ENCODE measurements at regions not wholly inside any gene's neighbourhood (a gene's known extent, or its start where the extent isn't known, plus 50 kb on each side); places are given as distances from the start of the nearest gene placed in this dataset.

DNA sequence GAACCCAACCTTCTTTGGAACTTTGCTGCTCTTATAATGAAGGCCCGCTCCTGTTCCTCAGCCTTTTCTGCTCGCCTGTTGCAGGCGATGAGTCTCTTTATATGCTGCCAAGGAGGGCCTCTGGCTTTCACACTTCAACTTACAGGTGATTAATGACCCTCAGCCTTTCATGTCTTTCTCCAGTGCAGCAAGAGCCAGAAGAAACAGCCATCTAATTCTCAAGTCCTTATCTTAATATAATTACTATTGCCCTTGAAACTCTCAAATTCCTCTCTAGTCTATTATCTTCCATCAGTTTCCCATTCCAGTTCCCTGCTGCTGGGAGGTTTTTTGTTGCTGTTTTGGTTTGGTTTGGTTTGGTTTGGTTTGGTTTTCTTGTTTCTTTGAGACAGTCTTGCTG, 121.8 kb upstream of the MED13 start:
- POLR2A ChIA-PET (ENCODE audit: low non-redundant PET): no interaction called here
- Histone ChIP-seq H3K27me3 (replicated peaks; ENCODE audit: insufficient read depth, low read depth, low read length, poor library complexity) (no peaks in the 10 kb centered on the region), H3K27ac (ENCODE audit: low read depth, low read length, poor library complexity, severe bottlenecking) (no peak overlapping the region), H3K4me3 (ENCODE audit: low read depth, low read length, poor library complexity, severe bottlenecking) (no peak overlapping the region), H3K36me3 (ENCODE audit: insufficient read depth, low read length, poor library complexity, severe bottlenecking) (no peaks in the 10 kb centered on the region), H3K9me3 (ENCODE audit: low read depth, low read length, poor library complexity, severe bottlenecking) (no peaks in the 10 kb centered on the region), H3K4me1 (ENCODE audit: insufficient read depth, low read length, poor library complexity, severe bottlenecking) (no peaks in the 10 kb centered on the region)
- DNase-seq (ENCODE audit: low spot score): no peak
- no peak for TF ChIP-seq EZH2 (IDR thresholded peaks at IDR 0.05; ENCODE audit: borderline replicate concordance, low read depth, low read length, poor library complexity, severe bottlenecking)
- TF ChIP-seq, protein P1, sequence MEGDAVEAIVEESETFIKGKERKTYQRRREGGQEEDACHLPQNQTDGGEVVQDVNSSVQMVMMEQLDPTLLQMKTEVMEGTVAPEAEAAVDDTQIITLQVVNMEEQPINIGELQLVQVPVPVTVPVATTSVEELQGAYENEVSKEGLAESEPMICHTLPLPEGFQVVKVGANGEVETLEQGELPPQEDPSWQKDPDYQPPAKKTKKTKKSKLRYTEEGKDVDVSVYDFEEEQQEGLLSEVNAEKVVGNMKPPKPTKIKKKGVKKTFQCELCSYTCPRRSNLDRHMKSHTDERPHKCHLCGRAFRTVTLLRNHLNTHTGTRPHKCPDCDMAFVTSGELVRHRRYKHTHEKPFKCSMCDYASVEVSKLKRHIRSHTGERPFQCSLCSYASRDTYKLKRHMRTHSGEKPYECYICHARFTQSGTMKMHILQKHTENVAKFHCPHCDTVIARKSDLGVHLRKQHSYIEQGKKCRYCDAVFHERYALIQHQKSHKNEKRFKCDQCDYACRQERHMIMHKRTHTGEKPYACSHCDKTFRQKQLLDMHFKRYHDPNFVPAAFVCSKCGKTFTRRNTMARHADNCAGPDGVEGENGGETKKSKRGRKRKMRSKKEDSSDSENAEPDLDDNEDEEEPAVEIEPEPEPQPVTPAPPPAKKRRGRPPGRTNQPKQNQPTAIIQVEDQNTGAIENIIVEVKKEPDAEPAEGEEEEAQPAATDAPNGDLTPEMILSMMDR (conservative IDR thresholded peaks at IDR 0.05; ENCODE audit: low read depth, low read length): no peak
- intact Hi-C loops (cut with micrococcal nuclease; ENCODE audit: unreplicated experiment): no loop called here
- BruUV-seq (replicated peaks): no TSS peak
- CTCF ChIA-PET: no interaction called here

DNA sequence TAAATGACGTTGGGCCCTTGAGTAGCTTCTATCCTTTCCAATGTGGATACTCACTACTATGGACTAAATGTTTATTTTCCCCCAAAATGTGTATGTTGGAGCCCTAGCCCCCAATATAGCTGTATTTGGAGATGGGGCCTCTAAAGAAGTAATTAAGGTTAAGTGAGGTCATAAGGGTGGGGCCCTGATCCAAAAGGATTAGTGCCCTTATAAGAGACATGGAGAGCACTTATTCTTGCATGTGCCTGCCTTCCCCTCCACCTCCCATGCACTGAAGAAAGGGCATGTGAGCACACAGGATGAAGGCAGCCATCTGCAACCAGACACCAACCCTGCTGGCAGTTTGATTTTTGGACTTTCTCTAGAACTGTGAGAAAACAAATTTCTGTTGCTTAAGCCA, 115.7 kb upstream of the MED13 start:
- no peaks in the 10 kb centered on the region for H3K36me3 ChIP-seq (ENCODE audit: insufficient read depth, low read length, poor library complexity, severe bottlenecking)
- intact Hi-C loops (cut with micrococcal nuclease; ENCODE audit: unreplicated experiment): no loop called here
- no peak for TF ChIP-seq EZH2 (IDR thresholded peaks at IDR 0.05; ENCODE audit: borderline replicate concordance, low read depth, low read length, poor library complexity, severe bottlenecking)
- TF ChIP-seq, protein P1 (conservative IDR thresholded peaks at IDR 0.05; ENCODE audit: low read depth, low read length): no peak
- H3K4me1 ChIP-seq (ENCODE audit: insufficient read depth, low read length, poor library complexity, severe bottlenecking): peaks cover 10% of the 10 kb centered on the region
- POLR2A ChIA-PET (ENCODE audit: low non-redundant PET): interaction anchor here (0.6 kb wide), 2 partner anchors 8 to 163 kb away, joined by 6 to 10 read pairs; no protein-coding TSS in a partner anchor
- H3K4me3 ChIP-seq (ENCODE audit: low read depth, low read length, poor library complexity, severe bottlenecking): no peak overlapping the region
- CTCF ChIA-PET: interaction anchor here (0.6 kb wide), 1 partner anchor 84 kb away, joined by 6 read pairs; no protein-coding TSS in a partner anchor
- H3K27ac ChIP-seq (ENCODE audit: low read depth, low read length, poor library complexity, severe bottlenecking): no peak overlapping the region
- DNase-seq (ENCODE audit: low spot score): no peak
- H3K9me3 ChIP-seq (ENCODE audit: low read depth, low read length, poor library complexity, severe bottlenecking): no peaks in the 10 kb centered on the region
- no TSS peak for BruUV-seq (replicated peaks)
- H3K27me3 ChIP-seq (replicated peaks; ENCODE audit: insufficient read depth, low read depth, low read length, poor library complexity): no peaks in the 10 kb centered on the region

DNA sequence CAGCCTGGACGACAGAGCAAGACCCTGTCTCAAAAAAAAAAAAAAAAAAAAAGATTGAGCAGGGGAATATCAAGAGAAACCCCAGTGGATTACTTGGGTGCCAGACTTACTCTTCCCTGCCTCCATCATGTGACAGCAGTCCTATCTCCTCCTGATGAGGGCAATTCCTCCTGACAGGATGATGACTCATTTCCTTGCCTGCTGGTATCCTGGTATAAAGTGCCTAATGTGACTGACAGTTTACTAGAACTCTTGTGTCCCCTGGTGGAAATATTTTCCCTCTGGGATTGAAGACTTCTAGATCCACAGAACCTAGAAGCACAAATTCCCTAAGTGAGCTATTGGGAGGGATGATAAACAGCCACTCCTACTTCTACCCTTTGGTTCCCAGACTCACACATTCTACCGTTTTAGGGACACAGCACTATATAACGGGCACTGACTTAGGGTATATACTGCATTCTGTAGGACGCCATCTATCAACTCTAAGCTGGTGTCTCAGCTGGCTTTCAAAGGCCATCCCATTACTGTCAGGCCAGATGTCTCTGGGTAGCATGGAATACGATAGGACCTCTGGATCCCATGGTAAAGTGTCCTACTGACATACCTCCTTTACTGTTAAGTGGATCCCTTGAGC, 114.6 kb upstream of the MED13 start:
- TF ChIP-seq, protein P1 (conservative IDR thresholded peaks at IDR 0.05; ENCODE audit: low read depth, low read length): peak; percentile 47; the same call in 1 of the 2 replicates
- TF ChIP-seq EZH2 (IDR thresholded peaks at IDR 0.05; ENCODE audit: borderline replicate concordance, low read depth, low read length, poor library complexity, severe bottlenecking): no peak
- no peaks in the 10 kb centered on the region for H3K9me3 ChIP-seq (ENCODE audit: low read depth, low read length, poor library complexity, severe bottlenecking)
- no TSS peak for BruUV-seq (replicated peaks)
- peak; percentile 95 for DNase-seq (ENCODE audit: low spot score)
- intact Hi-C loops (cut with micrococcal nuclease; ENCODE audit: unreplicated experiment): no loop called here
- H3K4me1 ChIP-seq (ENCODE audit: insufficient read depth, low read length, poor library complexity, severe bottlenecking): peaks cover 10% of the 10 kb centered on the region
- POLR2A ChIA-PET (ENCODE audit: low non-redundant PET): interaction anchor here (0.6 kb wide), 1 partner anchor 12 kb away, joined by 3 read pairs; no protein-coding TSS in a partner anchor
- no peak overlapping the region for H3K4me3 ChIP-seq (ENCODE audit: low read depth, low read length, poor library complexity, severe bottlenecking)
- no peaks in the 10 kb centered on the region for H3K36me3 ChIP-seq (ENCODE audit: insufficient read depth, low read length, poor library complexity, severe bottlenecking)
- CTCF ChIA-PET: interaction anchor here (0.6 kb wide), 3 partner anchors 70 to 820 kb away, joined by 3 read pairs; no protein-coding TSS in a partner anchor
- H3K27me3 ChIP-seq (replicated peaks; ENCODE audit: insufficient read depth, low read depth, low read length, poor library complexity): no peaks in the 10 kb centered on the region
- H3K27ac ChIP-seq (ENCODE audit: low read depth, low read length, poor library complexity, severe bottlenecking): peak overlapping the region; percentile 15
